SK-N-SH treated with all-trans-retinoic acid at 6 μM for 48 hours (cell line): ENCODE measurements at regions not wholly inside any gene's neighbourhood (a gene's known extent, or its start where the extent isn't known, plus 50 kb on each side); places are given as distances from the start of the nearest gene placed in this dataset.

ENCODE experiments used
- ATAC-seq: fragments of 200-7000 bp; cut with Tn5 transposase; 3 replicates; pipeline ENCODE4 v1.9.1; 2020; ENCODE audit warnings: mild to moderate bottlenecking, moderate library complexity
- BACH2 ChIP-seq: fragments of 250-450 bp; sonication (Bioruptor Pico); IDR thresholded peaks from 2 replicates; pipeline ENCODE4 v1.9.0; 2021; ENCODE audit warnings: mild to moderate bottlenecking, borderline replicate concordance
- CREB5 ChIP-seq: fragments of 250-450 bp; sonication (Bioruptor Pico); IDR thresholded peaks from 2 replicates; pipeline ENCODE4 v1.5.1; 2020; ENCODE audit warnings: low read depth, mild to moderate bottlenecking, moderate library complexity
- CSDC2 ChIP-seq: fragments of 250-450 bp; sonication (Bioruptor Pico); IDR thresholded peaks from 2 replicates; pipeline ENCODE4 v1.5.0; 2020; ENCODE audit warnings: mild to moderate bottlenecking, moderate library complexity
- CSRNP3 ChIP-seq: fragments of 250-450 bp; sonication (Bioruptor Pico); IDR thresholded peaks from 2 replicates; pipeline ENCODE4 v1.5.1; 2021; ENCODE audit warnings: mild to moderate bottlenecking, moderate library complexity
- ESRRG ChIP-seq: fragments of 250-450 bp; sonication (Bioruptor Pico); IDR thresholded peaks from 2 replicates; pipeline ENCODE4 v1.6.1; 2021; ENCODE audit warnings: mild to moderate bottlenecking
- GLIS3 ChIP-seq: fragments of 250-450 bp; sonication (Bioruptor Pico); IDR thresholded peaks from 2 replicates; pipeline ENCODE4 v1.5.0; 2020; ENCODE audit warnings: mild to moderate bottlenecking, moderate library complexity
- ISL1 ChIP-seq: fragments of 250-450 bp; sonication (Bioruptor Pico); IDR thresholded peaks from 2 replicates; pipeline ENCODE4 v2.1.2; 2022; ENCODE audit warnings: mild to moderate bottlenecking, moderate library complexity
- OSR1 ChIP-seq: fragments of 250-450 bp; sonication (Bioruptor Pico); IDR thresholded peaks from 2 replicates; pipeline ENCODE4 v1.8.0; 2022; ENCODE audit warnings: moderate library complexity, mild to moderate bottlenecking, inconsistent platforms
- PATZ1 ChIP-seq: fragments of 250-450 bp; sonication (Bioruptor Pico); IDR thresholded peaks from 2 replicates; pipeline ENCODE4 v1.8.0; 2020; ENCODE audit warnings: mild to moderate bottlenecking, moderate library complexity, borderline replicate concordance
- POU6F1 ChIP-seq: fragments of 250-450 bp; sonication (Bioruptor Pico); IDR thresholded peaks from 2 replicates; pipeline ENCODE4 v1.8.0; 2021; ENCODE audit warnings: low read depth, mild to moderate bottlenecking, moderate library complexity, borderline replicate concordance
- PPARA ChIP-seq: fragments of 250-450 bp; sonication (Bioruptor Pico); IDR thresholded peaks from 2 replicates; pipeline ENCODE4 v1.5.0; 2020; ENCODE audit warnings: mild to moderate bottlenecking, borderline replicate concordance
- RARB ChIP-seq: fragments of 250-450 bp; sonication (Bioruptor Pico); IDR thresholded peaks from 2 replicates; pipeline ENCODE4 v1.8.0; 2021; ENCODE audit warnings: mild to moderate bottlenecking, moderate library complexity
- SNAI2 ChIP-seq: fragments of 250-450 bp; sonication (Bioruptor Pico); IDR thresholded peaks from 2 replicates; pipeline ENCODE4 v1.5.0; 2020; ENCODE audit warnings: mild to moderate bottlenecking, moderate library complexity
- TOX ChIP-seq: fragments of 250-450 bp; sonication (Bioruptor Pico); IDR thresholded peaks from 2 replicates; pipeline ENCODE4 v1.8.0; 2021; ENCODE audit warnings: mild to moderate bottlenecking, moderate library complexity, borderline replicate concordance
- TSHZ2 ChIP-seq: fragments of 250-450 bp; sonication (Bioruptor Pico); IDR thresholded peaks from 2 replicates; pipeline ENCODE4 v1.5.0; 2020; ENCODE audit warnings: mild to moderate bottlenecking, moderate library complexity
- ZC3H10 ChIP-seq: fragments of 250-450 bp; sonication (Bioruptor Pico); IDR thresholded peaks from 2 replicates; pipeline ENCODE4 v1.5.1; 2021; ENCODE audit warnings: mild to moderate bottlenecking, moderate library complexity
- ZFP3 ChIP-seq: fragments of 250-450 bp; sonication (Bioruptor Pico); IDR thresholded peaks from 2 replicates; pipeline ENCODE4 v1.5.0; 2020; ENCODE audit warnings: mild to moderate bottlenecking, moderate library complexity
- ZNF565 ChIP-seq: fragments of 450-650 bp; formaldehyde crosslinking; conservative IDR thresholded peaks from 2 replicates; pipeline ENCODE4 v1.5.0; 2020; ENCODE audit warnings: low read depth, mild to moderate bottlenecking, moderate library complexity
- ZNF70 ChIP-seq: fragments of 450-650 bp; formaldehyde crosslinking; IDR thresholded peaks from 2 replicates; pipeline ENCODE4 v1.5.0; 2020; ENCODE audit warnings: mild to moderate bottlenecking, moderate library complexity

- TF ChIP-seq ZC3H10 (no peak), SNAI2 (CRISPR knock-in tag) (no peak), CSRNP3 (CRISPR knock-in tag) (no peak), POU6F1 (no peak), CSDC2 (no peak), ESRRG (CRISPR knock-in tag) (no peak), ZNF565 (CRISPR knock-in tag) (no peak), RARB (CRISPR knock-in tag) (no peak), CREB5 (CRISPR knock-in tag) (no peak), BACH2 (CRISPR knock-in tag) (no peak), TOX (CRISPR knock-in tag) (no peak), OSR1 (CRISPR knock-in tag) (no peak), GLIS3 (CRISPR knock-in tag) (no peak), PATZ1 (no peak)
- ATAC-seq, result no peak
Measured at GRCh38 chr3:153714588-153715290, 406.5 kb upstream of the ARHGEF26 start.

- no peak for TF ChIP-seq POU6F1
- TF ChIP-seq TSHZ2 (CRISPR knock-in tag), result no peak
- no peak for TF ChIP-seq RARB (CRISPR knock-in tag)
- TF ChIP-seq ISL1 (CRISPR knock-in tag), result no peak
- TF ChIP-seq PPARA, result no peak
- TF ChIP-seq ZC3H10, result no peak
- no peak for TF ChIP-seq CREB5 (CRISPR knock-in tag)
- TF ChIP-seq ZNF70 (CRISPR knock-in tag), result no peak
- TF ChIP-seq ZNF565 (CRISPR knock-in tag), result no peak
- no peak for TF ChIP-seq ZFP3
- TF ChIP-seq CSRNP3 (CRISPR knock-in tag), result no peak
- ATAC-seq, result no peak
Measured at GRCh38 chr3:153722157-153722556, 399.0 kb upstream of the ARHGEF26 start.
